AG09319 (cell line): ENCODE measurements at regions not wholly inside any gene's neighbourhood (a gene's known extent, or its start where the extent isn't known, plus 50 kb on each side); places are given as distances from the start of the nearest gene placed in this dataset.
A peak's percentile ranks its signal among the peaks of the same experiment; 100 is the strongest.

Source experiments
- DNase-seq: peaks from one replicate; pipeline ENCODE4 v3.0.0-alpha.2; 2010; ENCODE audit warnings: low read depth; ENCODE audit errors: extremely low read depth
- TF ChIP-seq, protein P1 (sequence below): IDR thresholded peaks from 2 replicates; pipeline ENCODE4 v1.5.1; 2011; ENCODE audit warnings: low read depth, mild to moderate bottlenecking, inconsistent platforms, low read length, moderate library complexity

DNA sequence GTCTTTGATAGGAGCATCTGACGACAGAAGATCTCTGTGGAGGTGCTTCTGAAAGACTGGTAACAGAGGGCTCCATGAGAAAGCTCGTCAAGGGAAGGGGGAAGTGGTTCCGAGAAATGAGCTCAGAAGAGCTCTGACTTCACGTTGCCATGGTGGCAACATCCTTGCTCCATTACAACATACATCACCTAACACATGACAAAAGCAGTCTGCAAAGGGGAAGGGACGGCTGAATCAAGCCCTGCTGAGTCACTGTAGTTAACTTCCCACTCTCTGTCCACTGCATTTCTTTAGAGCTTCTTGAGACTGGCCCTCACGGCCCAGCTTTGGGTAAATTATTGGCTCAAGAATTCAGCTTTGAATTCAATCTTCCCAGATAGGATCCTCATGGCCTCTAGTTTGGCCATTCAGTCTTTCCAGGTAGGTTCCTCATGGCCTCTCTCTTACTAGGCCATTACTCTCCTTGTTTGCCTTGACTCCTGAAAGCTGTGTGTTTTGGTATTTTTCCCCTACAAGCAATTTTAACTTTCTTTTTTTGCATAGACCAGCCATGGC, 88.0 kb upstream of the ZNF648 start:
- TF ChIP-seq, protein P1, sequence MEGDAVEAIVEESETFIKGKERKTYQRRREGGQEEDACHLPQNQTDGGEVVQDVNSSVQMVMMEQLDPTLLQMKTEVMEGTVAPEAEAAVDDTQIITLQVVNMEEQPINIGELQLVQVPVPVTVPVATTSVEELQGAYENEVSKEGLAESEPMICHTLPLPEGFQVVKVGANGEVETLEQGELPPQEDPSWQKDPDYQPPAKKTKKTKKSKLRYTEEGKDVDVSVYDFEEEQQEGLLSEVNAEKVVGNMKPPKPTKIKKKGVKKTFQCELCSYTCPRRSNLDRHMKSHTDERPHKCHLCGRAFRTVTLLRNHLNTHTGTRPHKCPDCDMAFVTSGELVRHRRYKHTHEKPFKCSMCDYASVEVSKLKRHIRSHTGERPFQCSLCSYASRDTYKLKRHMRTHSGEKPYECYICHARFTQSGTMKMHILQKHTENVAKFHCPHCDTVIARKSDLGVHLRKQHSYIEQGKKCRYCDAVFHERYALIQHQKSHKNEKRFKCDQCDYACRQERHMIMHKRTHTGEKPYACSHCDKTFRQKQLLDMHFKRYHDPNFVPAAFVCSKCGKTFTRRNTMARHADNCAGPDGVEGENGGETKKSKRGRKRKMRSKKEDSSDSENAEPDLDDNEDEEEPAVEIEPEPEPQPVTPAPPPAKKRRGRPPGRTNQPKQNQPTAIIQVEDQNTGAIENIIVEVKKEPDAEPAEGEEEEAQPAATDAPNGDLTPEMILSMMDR = no peak
- peak; percentile 59 for DNase-seq

DNA sequence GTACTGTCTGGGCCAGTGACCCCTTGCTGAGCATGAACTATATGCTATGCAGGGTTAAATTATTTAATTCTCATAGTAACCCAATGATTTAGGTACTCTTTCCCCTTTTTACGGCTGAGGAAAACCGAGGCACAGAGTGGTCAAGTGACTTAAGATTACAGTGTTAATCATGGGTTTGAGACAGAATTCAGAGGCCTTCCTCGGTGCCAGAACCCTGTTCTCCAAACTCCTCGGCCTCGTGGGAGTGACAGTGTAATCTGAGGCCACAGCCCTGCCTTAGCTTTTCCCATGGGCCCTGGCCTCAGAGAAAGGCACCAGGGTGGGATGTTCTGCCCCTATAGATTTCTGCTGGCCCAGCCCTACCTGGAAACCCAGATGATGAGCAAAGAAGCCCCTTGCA, 86.4 kb upstream of the ZNF648 start:
- TF ChIP-seq, protein P1 = no peak
- DNase-seq = no peak

DNA sequence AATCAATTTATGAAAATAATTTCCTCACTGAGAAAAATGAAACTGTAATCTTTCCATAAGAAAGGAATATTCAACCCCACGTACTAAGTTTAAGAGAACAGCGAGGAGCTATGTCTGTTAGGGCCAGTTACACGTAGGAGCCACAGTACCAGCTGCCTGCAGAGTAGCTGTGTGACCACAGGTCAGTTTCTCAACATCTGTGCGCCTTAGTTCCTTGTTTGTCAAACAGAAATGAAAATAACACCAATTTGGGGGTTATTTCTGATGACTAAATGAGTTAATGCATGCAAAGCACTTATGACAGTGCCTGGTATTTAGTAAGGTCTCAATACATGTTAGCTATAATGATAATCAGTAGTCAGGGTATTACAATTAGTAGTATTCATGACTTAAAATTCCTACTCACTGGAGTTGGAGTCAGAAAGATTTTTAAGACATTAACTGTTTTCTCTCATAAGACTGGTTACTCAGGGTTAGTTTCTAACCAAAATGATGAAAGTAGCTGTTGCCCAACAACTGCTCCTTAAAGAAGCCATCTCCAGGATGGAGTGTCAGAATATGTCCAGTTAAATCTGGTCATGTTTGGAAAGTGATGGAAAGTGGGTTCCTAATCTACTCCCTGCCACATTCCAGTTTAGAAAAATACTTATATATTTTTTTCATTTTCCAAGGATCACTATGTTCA, 85.8 kb upstream of the ZNF648 start:
- DNase-seq = no peak
- TF ChIP-seq, protein P1 = no peak

DNA sequence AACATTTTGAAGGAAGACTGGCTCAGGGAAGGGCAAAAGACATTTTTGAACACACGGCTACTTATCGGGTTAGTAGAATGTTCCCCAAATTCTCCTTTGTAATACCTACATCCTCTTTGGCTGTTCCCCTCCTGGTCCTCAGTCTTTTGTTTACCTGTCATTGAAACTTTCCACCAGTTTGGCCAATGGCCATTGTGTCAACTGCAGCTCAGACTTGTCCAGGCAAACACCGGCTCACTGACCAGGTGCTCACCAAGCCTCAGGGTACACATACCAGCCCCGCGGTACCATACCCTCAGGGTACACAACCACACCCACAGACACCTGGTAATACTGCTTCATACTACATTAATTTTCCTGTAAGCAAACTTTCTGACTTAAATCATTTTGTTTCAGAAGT, 84.8 kb upstream of the ZNF648 start:
- TF ChIP-seq, protein P1 = no peak
- DNase-seq = no peak

DNA sequence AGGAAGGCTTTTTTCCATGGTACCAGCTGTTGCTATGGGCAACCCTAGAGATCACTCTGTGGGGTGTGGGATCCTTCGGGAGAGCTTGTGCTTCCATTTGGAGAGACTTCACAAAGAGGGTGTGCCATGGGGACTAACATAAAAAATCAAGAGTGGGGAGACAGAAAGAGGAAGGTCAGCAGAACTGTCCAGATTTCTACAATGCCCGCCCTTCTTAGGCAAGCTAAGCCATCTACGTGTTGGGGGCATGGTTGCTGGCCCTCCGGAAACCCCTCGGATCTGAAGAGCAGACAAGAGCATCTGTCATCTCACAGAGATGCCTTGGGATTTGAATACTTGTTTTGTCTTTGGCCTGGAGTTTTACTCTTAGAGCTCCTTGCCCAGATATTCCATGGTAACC, 83.9 kb upstream of the ZNF648 start:
- DNase-seq = no peak

DNA sequence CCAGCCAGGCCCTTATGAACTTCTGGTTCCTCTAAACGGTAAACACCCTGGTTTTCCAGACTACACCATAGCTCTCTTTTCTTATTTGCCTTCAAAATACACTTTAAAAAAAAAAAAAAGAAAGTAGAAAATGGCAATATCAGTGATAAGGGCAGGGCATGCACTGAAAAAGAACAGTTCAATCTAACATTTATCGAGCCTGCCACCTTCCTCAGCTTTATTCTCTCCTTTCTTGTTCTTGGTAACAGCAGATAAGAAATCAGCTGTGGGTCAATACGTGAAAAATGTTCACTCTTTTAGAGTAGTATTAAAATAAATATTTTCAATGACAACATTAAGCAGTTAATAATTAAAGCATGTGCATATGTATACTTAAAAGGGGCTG, 83.1 kb upstream of the ZNF648 start:
- no peak for DNase-seq
- TF ChIP-seq, protein P1 = no peak; the same call in 1 of the 2 replicates

More for the DNA sequence above, 83.9 kb upstream of the ZNF648 start:
- TF ChIP-seq, protein P1 = no peak

DNA sequence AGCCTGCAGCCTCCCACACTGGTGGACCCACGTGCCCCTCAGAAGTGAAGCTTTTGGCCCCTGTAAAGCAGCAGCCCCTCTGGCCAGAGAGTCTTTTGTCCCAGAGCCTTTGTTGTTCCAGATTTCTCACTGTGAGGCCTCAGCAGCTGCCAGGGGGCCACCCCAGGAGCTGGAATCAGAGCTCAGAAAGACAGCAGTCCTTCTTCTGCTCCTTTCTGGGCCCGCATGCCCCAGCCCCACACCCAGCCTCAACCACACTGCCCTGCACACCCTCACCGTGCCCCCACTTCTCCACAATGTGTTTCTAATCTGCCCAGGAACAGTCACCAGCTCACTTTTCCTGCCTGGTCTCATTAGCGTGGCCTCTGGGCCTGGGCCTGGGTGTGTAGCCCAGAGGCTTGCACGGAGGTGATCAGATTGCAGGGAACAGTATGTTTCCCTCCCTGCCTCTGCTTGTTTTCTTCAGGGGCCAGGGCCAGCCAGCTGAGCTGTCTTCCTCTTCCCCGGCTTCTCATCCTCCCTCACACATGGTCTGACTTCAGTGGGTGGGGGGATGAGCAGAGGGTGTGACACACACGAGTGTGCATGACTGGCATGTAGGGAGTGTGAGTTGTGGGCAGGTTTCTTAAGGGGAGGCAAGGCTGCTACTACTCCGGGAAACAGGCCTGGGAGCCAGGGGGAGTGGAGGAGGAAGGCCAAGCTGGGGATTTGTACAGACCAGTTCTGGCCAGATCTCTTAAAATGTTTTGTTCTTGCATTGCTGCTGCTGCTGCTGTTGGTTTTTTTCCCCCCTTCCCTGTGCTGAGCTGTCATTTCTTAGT, 82.5 kb upstream of the ZNF648 start:
- TF ChIP-seq, protein P1 = no peak; the same call in 1 of the 2 replicates
- DNase-seq = peak; percentile 91
